HG03432 (cell line): ENCODE measurements at regions not wholly inside any gene's neighbourhood (a gene's known extent, or its start where the extent isn't known, plus 50 kb on each side); places are given as distances from the start of the nearest gene placed in this dataset.
"Not testable (repeated sequence)": the region's sequence is repeated elsewhere in the genome, so short reads cannot be mapped to it uniquely, and the experiment has no call there.

Experiments used
- ATAC-seq: cut with Tn5 transposase; IDR thresholded peaks from one replicate; pipeline ENCODE4 v1.9.1; 2021; ENCODE audit warnings: mild to moderate bottlenecking, moderate library complexity; ENCODE audit not compliant: unreplicated experiment

DNA sequence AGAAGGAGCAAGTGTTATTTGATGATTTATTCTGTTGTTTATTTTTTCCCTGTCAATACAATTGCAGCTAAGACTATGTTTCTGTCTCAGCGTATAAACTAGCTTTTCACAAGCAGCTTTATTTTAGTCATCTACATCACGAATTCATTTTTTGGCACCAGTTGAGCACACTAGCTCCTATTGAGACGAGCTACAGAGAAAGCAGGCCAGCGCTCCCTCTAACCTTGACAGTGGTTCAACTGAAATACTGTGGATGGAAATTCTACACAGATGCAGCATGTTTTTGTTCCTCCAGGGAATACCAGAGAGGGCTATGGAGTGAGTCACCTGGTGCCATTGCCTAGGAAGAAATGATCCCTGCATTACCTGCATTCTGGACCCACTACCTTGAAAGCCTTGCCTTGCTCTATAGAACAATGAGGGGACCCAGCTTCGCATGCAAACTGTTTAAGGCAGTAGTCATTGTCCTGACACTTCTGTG lies 108.2 kb upstream of the ARHGAP42 start:
- ATAC-seq, result no peak

DNA sequence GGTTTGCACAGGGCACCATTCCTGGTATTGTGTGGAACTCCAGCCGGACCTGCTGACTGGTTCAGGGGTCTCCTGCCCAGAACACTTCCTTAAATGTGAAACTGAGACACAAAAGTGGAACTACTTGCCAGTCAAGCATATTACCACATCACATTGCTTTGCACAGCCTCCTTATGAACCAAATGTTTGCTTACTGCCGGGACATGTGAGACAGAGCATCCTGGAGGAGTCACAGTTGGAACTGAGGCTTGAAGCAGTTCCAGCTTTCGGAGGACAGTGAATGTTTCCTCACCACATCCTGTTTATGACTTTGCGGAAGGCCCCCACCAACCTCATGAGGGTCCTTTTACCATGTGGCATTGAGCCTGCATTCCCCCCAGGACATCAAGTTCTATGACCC lies 105.8 kb upstream of the ARHGAP42 start:
- no peak for ATAC-seq

DNA sequence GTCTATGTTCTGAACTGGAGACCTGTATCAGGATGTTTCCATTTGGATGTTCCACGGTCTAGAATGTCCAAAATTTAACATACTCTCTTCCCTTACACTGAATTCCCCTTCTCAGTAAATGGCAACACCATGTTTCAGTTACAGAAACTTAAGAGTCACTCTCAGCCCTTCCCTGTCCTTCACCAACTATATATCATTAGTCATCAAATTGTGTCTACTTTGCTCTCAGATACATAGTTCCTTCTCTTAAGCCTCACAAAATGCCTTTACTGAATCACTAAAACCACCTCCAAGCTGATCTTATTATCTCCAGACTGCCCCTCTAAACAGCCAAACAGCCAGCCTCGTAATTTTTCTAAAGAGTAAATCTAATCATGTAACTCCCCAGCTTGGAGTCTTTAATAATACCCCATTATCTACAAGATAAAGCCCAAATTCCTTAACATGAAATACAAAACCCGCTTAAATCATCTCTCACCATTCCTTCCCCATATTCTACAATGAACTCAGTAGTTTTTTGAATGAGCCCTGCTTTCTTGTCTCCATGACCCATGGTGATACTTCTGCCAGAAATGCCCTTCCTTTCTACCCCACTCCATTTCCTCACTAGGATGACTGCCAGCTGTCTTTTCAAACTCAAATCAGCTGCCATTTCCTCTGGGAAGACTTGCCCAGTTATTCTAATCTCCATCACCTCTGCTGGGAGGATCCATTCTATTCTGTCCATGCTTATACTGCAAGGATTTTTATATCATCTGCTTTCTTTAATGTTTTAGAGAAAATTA lies 102.7 kb upstream of the ARHGAP42 start:
- ATAC-seq, result no peak

DNA sequence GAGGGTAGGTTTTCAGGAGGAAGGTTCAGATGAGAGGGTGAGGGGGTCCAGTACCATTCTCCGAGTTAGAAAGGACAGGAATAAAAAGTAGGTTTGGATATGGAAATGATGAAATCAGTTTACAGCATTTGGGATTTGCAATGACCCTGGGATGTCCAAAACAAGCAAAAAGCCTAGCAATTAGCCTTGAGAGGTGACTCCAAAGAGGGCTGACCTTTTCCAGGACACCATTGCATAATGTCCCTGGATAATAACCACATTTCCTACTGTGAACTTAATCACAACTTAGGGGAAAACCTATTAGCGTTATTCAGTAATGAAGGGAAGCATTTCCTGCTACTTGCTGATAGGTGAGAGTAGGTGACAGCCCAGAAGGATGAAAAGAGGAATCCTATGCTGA lies 101.4 kb upstream of the ARHGAP42 start:
- no peak for ATAC-seq

DNA sequence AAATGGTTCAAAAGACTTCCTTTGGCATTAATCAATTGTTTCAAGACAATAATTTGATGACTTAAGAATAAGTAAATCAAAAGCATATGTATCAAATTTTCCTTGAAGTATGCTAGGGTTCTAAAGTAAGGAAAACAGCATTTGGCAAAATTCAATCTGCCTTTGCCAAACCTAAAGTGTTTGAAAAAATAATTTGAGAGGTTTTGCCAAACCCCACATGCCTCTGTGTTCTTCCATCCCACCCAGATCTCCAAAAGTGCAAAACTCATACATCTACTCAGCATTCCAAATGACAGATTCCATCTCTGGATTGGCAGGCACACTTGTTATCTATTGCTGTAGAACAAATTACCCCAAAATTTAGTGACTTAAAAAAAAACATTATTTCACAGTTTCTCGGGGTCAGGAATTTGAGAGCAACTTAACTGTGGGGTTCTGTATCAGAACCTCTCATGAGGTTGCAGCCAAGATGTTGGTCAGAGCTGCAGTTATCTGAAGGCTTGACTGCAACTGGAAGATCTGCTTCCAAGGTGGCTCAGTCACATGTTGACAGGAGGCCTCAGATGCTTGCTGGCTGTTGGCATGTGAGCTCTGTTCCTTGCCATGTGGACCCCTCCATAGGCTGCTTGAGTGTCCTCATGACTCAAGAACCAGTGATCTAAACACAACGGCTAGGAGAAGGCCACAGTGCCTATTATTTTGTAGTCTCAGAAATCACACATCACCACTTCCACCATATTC lies 100.6 kb upstream of the ARHGAP42 start:
- no peak for ATAC-seq

DNA sequence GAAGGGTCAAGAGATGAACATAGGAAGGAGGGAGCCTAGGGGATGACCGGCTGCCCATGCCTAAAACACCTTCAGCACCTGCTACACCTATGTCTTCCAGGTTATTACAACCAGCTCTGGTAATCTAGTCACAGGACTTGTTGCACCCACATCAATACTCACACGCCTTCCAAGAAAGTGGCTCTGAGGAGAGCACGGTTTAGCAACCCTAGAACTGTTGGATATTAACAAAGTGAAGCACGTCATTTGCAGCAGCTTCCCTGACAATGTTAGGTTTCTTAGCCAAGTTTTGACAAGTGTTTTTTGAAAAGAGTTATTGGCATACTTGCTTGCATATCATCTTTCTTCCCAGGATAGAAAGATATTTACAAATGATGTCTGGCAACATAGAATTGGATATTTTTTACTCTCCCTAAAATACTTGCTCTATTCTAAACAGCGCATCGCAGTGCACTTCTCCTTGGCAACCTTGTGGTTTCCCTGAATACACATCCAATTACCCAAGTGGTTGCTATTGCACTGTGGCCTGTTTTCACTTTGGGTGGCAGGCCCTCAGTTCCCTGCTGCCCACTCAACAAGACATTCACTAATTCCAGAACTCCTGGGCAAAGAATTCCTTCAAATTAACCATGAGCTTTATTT lies 94.3 kb upstream of the ARHGAP42 start:
- ATAC-seq, result no peak

DNA sequence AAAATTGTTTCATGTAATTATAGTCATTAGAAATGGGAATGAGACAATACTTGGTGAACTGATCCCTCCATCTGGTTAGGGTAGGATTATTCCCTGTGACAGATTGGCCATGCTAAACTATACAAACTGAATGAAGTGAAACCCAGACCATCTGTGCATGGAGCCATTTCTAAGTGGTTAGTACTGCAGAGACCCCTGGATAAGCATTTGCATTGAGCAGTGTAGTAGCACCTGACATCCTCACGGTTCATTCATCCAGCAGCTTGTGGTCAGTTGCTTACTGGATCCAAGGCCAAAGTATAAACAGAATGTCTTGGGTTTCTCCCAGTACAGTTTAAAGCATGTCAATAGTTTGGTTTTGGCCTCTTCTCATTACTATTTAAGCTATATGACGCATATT lies 93.8 kb upstream of the ARHGAP42 start:
- no peak for ATAC-seq

DNA sequence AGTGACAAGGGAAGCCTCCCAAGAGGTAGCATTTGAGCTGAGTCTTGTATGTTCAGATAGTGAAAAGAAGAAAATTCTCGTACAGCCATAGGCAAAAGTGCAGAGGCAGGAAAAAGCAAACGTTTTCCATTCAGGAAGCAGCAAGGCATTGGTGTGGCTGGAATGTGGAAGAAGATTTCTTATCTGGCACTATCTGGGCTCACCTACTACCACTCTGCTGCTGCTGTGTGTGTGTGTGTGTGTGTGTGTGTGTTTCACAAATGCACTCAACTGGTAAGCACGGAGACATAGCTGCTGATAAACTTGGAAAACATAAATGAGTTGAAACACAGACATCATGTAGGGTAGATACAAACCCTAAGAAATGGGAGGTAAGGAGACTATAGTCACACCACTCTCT lies 92.8 kb upstream of the ARHGAP42 start:
- ATAC-seq, result no peak

DNA sequence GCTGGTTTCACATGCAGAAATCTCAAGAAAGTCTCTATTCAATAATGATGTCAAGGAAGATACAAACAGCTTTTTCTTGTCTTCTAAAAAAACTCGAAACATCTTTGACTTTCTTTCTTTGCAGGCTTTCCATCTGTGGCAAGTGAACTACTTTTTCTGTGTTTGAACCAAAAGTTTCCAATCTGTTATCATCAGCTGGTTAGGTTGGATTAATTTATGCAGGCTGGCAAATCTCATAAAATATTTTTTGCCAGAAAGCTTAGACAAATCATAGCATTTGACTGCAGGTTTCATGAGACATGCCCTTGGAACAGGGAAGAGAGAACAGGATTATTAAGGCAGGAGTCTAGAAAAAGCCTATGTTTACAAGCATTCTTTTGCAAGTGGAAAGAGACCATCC lies 86.1 kb upstream of the ARHGAP42 start:
- ATAC-seq, result no peak

DNA sequence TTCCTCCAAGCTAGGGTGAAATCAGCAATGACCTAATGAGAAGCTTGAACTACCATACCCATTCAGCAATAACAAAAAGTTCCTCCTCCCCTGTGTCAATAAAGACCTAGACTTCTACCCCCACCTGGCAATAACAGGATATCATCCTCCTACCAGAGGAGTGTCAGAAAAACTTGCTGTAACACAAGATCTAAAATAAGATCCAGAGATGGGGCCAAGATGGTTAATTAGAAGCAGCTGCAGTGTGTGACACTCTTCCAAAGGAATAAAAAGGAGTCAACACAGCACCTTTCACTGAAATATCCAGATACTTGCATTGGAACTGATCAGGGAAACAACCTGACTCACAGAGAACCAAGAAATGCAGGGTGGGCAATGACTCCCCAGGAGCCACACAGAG lies 84.4 kb upstream of the ARHGAP42 start:
- no peak for ATAC-seq

DNA sequence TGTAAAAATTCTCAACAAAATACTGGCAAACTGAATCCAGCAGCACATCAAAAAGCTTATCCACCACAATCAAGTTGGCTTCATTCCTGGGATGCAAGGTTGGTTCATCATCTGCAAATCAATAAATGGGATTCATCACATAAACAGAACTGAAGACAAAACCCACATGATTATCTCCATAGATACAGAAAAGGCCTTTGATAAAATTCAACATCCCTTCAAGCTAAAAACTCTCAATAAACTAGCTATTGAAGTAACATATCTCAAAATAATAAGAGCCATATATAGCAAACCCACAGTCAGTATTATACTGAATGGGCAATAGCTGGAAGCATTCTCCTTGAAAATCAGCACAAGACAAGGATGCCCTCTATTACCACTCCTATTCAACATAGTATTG lies 79.3 kb upstream of the ARHGAP42 start:
- not testable (repeated sequence) for ATAC-seq

DNA sequence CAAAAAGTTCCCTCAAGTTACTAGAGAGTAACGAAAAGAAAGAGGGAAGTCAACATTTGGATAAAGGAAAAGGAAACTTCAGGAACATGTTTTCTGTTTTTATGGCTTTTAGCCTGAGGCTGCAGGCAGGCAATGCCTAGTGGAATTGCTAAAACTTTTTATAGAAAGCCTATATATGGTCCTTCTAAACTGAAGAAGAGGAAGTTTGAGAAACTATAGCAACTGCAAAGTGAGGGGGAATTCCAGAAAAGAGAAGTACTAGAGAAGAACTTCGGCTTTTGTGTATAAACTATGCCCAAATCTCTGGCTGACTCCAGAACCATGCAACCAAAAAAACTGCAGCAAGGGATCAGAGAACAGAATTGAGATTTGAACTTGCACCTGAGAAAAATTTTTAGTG lies 74.3 kb upstream of the ARHGAP42 start:
- ATAC-seq, result peak; percentile 94

DNA sequence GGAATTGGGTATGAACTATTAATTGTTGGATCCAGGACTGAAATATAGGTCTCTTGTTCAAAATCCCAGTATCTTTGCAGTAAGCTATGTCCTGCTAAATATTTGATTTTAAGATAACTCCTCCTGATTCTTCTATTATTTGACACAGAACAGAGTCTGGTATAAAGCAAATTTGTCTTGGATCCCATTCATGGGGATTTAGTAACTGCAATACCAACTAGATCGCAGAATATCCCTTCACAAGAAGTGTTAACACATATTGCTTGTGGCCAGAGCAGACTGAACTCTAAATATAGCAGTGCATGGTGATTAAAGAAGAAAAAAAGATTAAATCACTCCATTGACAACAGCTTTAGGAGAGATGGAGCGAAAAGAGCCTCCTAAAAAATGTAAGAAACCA lies 68.2 kb upstream of the ARHGAP42 start:
- ATAC-seq, result no peak

DNA sequence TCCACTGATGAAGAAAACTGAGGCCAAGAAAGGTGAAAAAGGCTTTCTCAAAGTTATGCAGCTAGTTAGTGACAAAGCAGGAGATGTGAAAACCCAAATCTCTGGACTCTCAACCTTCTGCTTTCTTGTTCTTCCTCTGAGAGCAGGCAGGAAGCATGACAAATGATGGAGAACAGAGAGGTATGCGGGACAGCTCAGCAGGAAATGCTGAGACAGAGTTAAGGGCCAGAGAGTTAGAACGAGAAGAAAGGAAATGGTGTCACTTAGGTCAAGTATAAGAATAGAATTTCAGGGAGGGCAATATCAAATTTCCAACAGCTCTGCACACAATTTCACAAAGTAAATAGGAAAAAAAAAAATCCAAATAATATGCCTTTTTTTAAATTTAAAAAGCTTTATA lies 67.6 kb upstream of the ARHGAP42 start:
- ATAC-seq, result no peak

DNA sequence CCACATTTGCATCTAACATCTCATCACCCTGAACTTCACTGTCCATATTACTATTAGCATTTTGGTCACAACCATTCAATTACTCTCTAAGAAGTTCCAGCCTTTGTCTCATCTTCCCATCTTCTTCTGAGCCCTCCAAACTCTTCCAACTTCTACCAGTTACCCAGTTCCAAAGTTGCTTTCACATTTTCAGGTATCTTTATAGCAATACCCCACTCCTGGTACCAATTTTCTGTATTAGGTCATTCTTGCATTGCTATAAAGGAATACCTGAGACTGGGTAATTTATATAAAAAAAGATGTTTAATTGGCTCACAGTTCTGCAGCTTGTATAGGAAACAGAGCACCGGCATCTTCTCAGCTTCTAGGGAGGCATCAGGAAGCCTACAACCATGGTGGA lies 64.7 kb upstream of the ARHGAP42 start:
- ATAC-seq, result no peak

DNA sequence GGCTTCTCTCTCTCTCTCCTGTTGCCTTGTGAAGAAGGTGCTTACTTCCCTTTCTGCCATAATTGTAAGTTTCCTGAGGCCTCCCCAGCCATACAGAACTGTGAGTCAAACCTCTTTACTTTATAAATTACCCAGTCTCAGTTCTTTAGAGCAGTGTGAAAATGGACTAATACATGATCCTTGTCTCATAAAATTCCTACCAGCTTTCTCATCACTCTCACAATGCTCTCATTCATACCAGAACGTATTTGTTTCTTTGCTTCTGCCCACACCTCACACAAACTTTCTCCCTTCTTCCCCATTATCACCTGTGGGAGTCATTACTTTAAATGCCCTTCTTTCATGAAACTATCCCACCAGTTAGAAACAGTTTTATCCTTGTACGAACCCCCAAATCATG lies 62.7 kb upstream of the ARHGAP42 start:
- ATAC-seq, result no peak

DNA sequence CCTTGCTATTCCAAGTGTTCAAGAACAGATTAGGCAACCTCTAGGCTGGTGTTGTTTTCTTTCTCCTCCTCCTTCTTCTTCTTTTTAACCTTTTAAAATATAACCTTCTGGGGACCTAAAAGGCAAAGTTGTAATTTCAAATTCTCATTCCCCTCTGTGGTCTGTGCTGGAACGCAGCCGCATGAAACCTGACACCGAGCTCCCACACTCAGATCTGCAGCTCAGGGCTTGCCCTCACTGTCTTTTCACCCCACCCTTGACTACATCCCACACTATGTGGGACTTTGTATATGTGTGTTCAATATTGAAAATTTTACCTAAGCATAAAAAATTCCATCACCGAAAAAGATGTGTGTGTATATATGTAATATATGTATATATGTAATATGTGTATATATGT lies 62.0 kb upstream of the ARHGAP42 start:
- no peak for ATAC-seq

DNA sequence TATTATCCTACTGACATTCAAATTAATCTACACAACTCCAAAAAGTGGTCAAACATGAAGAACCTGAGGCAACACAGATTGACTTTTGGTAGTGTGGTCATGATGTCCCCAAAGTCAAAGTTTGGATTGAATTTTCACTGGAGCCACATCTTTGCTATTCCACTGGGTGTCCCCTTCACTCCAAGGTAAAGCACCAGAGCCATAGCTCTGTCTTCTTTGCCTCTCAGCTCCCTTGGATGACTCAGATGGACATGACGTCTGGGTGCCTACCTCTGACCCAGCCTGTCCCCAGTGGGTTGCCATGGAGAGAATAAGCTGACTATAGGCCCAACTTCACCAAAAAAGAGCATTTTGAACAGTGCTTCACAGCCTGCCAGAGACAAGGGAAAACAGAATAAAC lies 57.4 kb upstream of the ARHGAP42 start:
- no peak for ATAC-seq

DNA sequence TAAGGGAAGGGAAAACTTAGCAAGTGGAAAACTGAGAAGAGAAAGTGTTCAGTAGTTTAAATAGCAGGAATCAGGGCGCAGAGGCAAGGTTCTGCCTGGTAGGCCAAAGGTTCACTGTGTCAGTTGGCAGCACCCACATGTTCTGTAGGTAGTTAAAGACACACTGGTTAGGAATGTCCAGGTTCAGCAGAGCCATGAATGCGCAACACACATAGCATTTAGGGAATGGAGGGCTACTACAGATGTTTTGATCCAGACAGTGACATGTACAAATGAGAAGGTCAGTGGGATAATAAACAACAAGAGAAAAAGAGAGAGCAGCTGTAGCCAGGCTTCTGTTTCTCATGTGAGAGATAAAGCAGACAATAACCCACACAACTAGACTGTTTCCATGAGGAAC lies 56.2 kb upstream of the ARHGAP42 start:
- no peak for ATAC-seq

DNA sequence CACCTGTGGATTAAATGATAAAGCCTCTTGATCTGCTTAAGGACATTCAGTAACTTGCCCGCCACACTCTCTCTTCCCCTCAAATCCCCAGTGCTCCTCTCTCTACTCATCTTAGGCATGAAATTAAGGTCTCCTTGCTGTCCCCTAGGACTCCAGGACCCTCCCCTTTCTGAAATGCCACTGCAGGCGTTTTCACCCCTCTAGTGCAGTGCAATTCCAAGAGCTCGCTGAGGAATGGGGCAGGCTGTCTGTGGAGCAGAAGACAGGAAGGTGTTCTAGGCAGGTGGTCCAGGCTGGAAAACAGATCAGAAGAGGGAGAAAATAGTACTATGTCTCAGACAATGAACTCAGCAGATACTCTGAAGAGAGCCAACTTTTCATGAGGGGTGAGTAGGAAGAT lies 55.8 kb upstream of the ARHGAP42 start:
- no peak for ATAC-seq

DNA sequence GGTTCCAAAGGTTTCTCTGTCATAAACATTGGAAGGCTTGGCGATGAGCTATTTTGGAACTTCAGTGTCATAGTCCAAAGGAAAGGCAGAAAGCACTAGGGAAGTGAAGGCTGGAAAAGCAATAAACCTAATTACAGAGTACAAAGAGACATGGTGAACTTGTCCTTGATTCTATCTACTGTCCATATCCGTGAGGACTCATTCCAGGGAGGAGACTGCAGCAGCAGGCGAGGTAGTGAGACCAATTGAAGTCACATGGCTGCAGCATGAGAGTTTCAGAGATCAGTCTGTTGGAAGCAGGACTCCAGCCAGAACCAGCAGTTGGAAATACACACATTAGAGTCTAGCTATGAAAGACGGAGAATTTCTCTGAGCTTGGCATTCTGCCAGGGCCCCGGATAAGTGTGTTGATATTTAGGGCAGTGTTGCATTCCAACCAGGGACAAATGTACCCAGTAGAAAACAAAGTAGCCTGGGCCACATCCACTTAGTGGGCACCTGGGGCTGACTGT lies 54.1 kb upstream of the ARHGAP42 start:
- no peak for ATAC-seq

DNA sequence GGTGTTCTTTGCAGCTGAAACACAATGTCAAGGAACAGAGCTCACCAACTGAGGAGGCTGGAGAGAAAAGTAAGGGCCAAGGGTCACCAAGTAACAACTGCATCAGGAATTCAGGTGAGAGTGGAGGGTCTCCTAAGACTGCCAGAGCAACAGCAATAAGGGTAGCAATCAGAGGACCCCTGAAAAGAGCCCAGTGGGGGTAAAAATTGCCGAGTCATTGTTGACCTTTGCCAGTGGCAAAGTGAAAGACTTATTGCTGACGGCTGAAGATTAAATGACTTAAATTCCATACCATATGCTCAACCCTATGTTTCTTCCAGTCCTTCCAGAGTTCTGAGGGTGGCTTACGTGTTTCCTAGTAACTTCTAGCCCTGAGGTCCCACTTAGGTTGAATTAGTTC lies 51.9 kb upstream of the ARHGAP42 start:
- ATAC-seq, result no peak
